ENCODE measurements at regions not wholly inside any gene's neighbourhood (a gene's known extent, or its start where the extent isn't known, plus 50 kb on each side); places are given as distances from the start of the nearest gene placed in this dataset.

DNA sequence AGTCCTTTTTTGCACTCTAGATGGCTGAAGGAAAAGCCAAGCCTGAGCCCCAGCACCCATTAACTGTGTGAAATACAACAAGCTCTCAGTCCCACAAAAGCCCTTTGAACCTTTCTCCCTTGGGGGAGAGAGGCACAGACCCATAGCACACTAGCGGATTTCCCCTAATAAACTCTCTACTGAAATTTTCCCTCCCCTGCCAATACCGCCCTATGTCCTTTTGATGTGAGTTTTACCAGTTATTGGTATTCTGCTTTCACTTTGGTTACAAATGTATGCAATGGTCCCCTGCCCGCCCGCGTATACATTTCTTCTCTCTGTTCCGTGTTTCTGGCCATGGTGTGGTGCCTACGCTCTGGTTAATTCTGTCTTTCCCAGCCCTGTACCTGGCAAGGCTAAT is 54.0 kb upstream of the MYO16 start:
- Mint-ChIP-seq H3K9me3 (no peaks in the 10 kb centered on the region), H3K4me3 (no peak overlapping the region), H3K27ac (no peak overlapping the region), H3K27me3 (ENCODE audit: insufficient read depth, low read depth) (no peaks in the 10 kb centered on the region), H3K4me1 (peaks cover 5% of the 10 kb centered on the region), H3K36me3 (no peaks in the 10 kb centered on the region)
- Histone ChIP-seq H3K27me3 (no peaks in the 10 kb centered on the region), H3K36me3 (no peaks in the 10 kb centered on the region), H3F3A (ENCODE audit: low read depth) (no peaks in the 10 kb centered on the region), H3K9ac (no peak overlapping the region), H3K9me3 (ENCODE audit: low read depth) (no peaks in the 10 kb centered on the region), H3K79me2 (ENCODE audit: low read depth) (no peaks in the 10 kb centered on the region), H3K4me2 (no peak overlapping the region), H3K4me3 (no peak overlapping the region), H3K27ac (no peak overlapping the region), H3K4me1 (no peaks in the 10 kb centered on the region), H4K20me1 (ENCODE audit: low read depth) (no peaks in the 10 kb centered on the region), H2AFZ (replicated peaks) (no peak overlapping the region)
- TF ChIP-seq EZH2phosphoT487 (IDR thresholded peaks at IDR 0.05) = no peak
- no peak for TF ChIP-seq EZH2 (IDR thresholded peaks at IDR 0.05)
- TF ChIP-seq, protein P1, sequence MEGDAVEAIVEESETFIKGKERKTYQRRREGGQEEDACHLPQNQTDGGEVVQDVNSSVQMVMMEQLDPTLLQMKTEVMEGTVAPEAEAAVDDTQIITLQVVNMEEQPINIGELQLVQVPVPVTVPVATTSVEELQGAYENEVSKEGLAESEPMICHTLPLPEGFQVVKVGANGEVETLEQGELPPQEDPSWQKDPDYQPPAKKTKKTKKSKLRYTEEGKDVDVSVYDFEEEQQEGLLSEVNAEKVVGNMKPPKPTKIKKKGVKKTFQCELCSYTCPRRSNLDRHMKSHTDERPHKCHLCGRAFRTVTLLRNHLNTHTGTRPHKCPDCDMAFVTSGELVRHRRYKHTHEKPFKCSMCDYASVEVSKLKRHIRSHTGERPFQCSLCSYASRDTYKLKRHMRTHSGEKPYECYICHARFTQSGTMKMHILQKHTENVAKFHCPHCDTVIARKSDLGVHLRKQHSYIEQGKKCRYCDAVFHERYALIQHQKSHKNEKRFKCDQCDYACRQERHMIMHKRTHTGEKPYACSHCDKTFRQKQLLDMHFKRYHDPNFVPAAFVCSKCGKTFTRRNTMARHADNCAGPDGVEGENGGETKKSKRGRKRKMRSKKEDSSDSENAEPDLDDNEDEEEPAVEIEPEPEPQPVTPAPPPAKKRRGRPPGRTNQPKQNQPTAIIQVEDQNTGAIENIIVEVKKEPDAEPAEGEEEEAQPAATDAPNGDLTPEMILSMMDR (IDR thresholded peaks at IDR 0.05) = no peak
- DNase-seq (ENCODE audit: low spot score) = no peak

Measured in neural progenitor cell (in vitro differentiated cells).